ENCODE measurements at regions not wholly inside any gene's neighbourhood (a gene's known extent, or its start where the extent isn't known, plus 50 kb on each side); places are given as distances from the start of the nearest gene placed in this dataset.

DNA sequence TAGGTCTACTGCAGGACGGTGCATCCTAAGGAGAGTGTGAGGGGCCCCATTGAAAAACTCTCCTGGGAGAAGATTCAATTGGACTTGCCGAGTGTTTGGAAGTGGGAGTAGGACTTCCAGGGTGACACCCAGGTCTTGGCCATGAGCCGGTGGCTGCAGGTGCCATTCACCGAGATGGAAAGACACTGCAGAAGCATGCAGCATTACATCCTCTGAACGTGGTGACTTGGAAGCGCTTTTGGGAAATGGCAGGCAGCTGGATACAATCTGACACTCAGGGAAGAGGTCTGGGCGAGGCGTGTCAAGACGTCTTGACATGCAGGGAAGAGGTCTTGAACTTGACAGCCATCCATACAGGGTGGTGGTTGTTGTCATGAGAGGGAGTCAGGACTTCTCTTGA, 126.9 kb downstream of the PAPOLA start:
- TF ChIP-seq, protein P1, sequence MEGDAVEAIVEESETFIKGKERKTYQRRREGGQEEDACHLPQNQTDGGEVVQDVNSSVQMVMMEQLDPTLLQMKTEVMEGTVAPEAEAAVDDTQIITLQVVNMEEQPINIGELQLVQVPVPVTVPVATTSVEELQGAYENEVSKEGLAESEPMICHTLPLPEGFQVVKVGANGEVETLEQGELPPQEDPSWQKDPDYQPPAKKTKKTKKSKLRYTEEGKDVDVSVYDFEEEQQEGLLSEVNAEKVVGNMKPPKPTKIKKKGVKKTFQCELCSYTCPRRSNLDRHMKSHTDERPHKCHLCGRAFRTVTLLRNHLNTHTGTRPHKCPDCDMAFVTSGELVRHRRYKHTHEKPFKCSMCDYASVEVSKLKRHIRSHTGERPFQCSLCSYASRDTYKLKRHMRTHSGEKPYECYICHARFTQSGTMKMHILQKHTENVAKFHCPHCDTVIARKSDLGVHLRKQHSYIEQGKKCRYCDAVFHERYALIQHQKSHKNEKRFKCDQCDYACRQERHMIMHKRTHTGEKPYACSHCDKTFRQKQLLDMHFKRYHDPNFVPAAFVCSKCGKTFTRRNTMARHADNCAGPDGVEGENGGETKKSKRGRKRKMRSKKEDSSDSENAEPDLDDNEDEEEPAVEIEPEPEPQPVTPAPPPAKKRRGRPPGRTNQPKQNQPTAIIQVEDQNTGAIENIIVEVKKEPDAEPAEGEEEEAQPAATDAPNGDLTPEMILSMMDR (IDR thresholded peaks at IDR 0.05), result no peak
- TF ChIP-seq POLR2A (IDR thresholded peaks at IDR 0.05) (no peak), POLR2AphosphoS5 (IDR thresholded peaks at IDR 0.05) (no peak), EP300 (IDR thresholded peaks at IDR 0.05) (no peak)
